ENCODE measurements at regions not wholly inside any gene's neighbourhood (a gene's known extent, or its start where the extent isn't known, plus 50 kb on each side); places are given as distances from the start of the nearest gene placed in this dataset.

GRCh38 chr10:94043431-94043990 lies 49.8 kb downstream of the PLCE1 start:
- Mint-ChIP-seq H3K27ac (ENCODE audit: unreplicated experiment) (no peak overlapping the region), H3K36me3 (ENCODE audit: unreplicated experiment) (no peaks in the 10 kb centered on the region), H3K4me1 (ENCODE audit: low read depth, unreplicated experiment) (no peaks in the 10 kb centered on the region), H3K27me3 (ENCODE audit: unreplicated experiment) (no peaks in the 10 kb centered on the region), H3K4me3 (ENCODE audit: unreplicated experiment) (no peak overlapping the region), H3K9me3 (ENCODE audit: unreplicated experiment) (no peaks in the 10 kb centered on the region)
- no peak for DNase-seq
- TF ChIP-seq CTCF (IDR thresholded peaks at IDR 0.05; ENCODE audit: partially characterized antibody, unreplicated experiment), result no peak

- no peaks in the 10 kb centered on the region for H3K4me1 Mint-ChIP-seq (ENCODE audit: low read depth, unreplicated experiment)
- no peaks in the 10 kb centered on the region for H3K27me3 Mint-ChIP-seq (ENCODE audit: unreplicated experiment)
- no peak overlapping the region for H3K27ac Mint-ChIP-seq (ENCODE audit: unreplicated experiment)
- no peaks in the 10 kb centered on the region for H3K36me3 Mint-ChIP-seq (ENCODE audit: unreplicated experiment)
- no peaks in the 10 kb centered on the region for H3K9me3 Mint-ChIP-seq (ENCODE audit: unreplicated experiment)
- no peak for TF ChIP-seq CTCF (IDR thresholded peaks at IDR 0.05; ENCODE audit: partially characterized antibody, unreplicated experiment)
- H3K4me3 Mint-ChIP-seq (ENCODE audit: unreplicated experiment), result no peak overlapping the region
- no peak for DNase-seq
Observed at GRCh38 chr10:94046098-94046497, 52.4 kb downstream of the PLCE1 start.

GRCh38 chr10:94047293-94047692 lies 53.6 kb downstream of the PLCE1 start:
- H3K36me3 Mint-ChIP-seq (ENCODE audit: unreplicated experiment), result no peaks in the 10 kb centered on the region
- no peak for TF ChIP-seq CTCF (IDR thresholded peaks at IDR 0.05; ENCODE audit: partially characterized antibody, unreplicated experiment)
- H3K9me3 Mint-ChIP-seq (ENCODE audit: unreplicated experiment), result no peaks in the 10 kb centered on the region
- H3K27me3 Mint-ChIP-seq (ENCODE audit: unreplicated experiment), result no peaks in the 10 kb centered on the region
- no peaks in the 10 kb centered on the region for H3K4me1 Mint-ChIP-seq (ENCODE audit: low read depth, unreplicated experiment)
- H3K27ac Mint-ChIP-seq (ENCODE audit: unreplicated experiment), result no peak overlapping the region
- H3K4me3 Mint-ChIP-seq (ENCODE audit: unreplicated experiment), result no peak overlapping the region
- DNase-seq, result no peak

GRCh38 chr10:94049911-94050310 lies 56.2 kb downstream of the PLCE1 start:
- Mint-ChIP-seq H3K4me3 (ENCODE audit: unreplicated experiment) (no peak overlapping the region), H3K27ac (ENCODE audit: unreplicated experiment) (no peak overlapping the region), H3K36me3 (ENCODE audit: unreplicated experiment) (no peaks in the 10 kb centered on the region), H3K9me3 (ENCODE audit: unreplicated experiment) (no peaks in the 10 kb centered on the region), H3K27me3 (ENCODE audit: unreplicated experiment) (no peaks in the 10 kb centered on the region), H3K4me1 (ENCODE audit: low read depth, unreplicated experiment) (no peaks in the 10 kb centered on the region)
- no peak for TF ChIP-seq CTCF (IDR thresholded peaks at IDR 0.05; ENCODE audit: partially characterized antibody, unreplicated experiment)
- DNase-seq, result no peak

- H3K9me3 Mint-ChIP-seq (ENCODE audit: unreplicated experiment), result no peaks in the 10 kb centered on the region
- no peaks in the 10 kb centered on the region for H3K27me3 Mint-ChIP-seq (ENCODE audit: unreplicated experiment)
- no peak overlapping the region for H3K27ac Mint-ChIP-seq (ENCODE audit: unreplicated experiment)
- no peak for TF ChIP-seq CTCF (IDR thresholded peaks at IDR 0.05; ENCODE audit: partially characterized antibody, unreplicated experiment)
- no peak for DNase-seq
- H3K4me1 Mint-ChIP-seq (ENCODE audit: low read depth, unreplicated experiment), result no peaks in the 10 kb centered on the region
- no peaks in the 10 kb centered on the region for H3K36me3 Mint-ChIP-seq (ENCODE audit: unreplicated experiment)
- H3K4me3 Mint-ChIP-seq (ENCODE audit: unreplicated experiment), result no peak overlapping the region
Observed at GRCh38 chr10:94052281-94052680, 58.5 kb downstream of the PLCE1 start.

Data from glutamatergic neuron (in vitro differentiated cells).